CD4-positive, alpha-beta T cell treated with Interleukin-15 for 4 hours (primary cell): ENCODE measurements at regions not wholly inside any gene's neighbourhood (a gene's known extent, or its start where the extent isn't known, plus 50 kb on each side); places are given as distances from the start of the nearest gene placed in this dataset.

Source experiments
- DNase-seq: peaks from one replicate; pipeline ENCODE4 v3.0.0-alpha.2; 2020; ENCODE audit warnings: low spot score

GRCh38 chr1:83725735-83726360, 273.1 kb downstream of the TTLL7 start:
- DNase-seq = no peak

GRCh38 chr1:83718338-83718737, 280.6 kb downstream of the TTLL7 start:
- no peak for DNase-seq

GRCh38 chr1:83717785-83718184, 281.1 kb downstream of the TTLL7 start:
- no peak for DNase-seq

DNA sequence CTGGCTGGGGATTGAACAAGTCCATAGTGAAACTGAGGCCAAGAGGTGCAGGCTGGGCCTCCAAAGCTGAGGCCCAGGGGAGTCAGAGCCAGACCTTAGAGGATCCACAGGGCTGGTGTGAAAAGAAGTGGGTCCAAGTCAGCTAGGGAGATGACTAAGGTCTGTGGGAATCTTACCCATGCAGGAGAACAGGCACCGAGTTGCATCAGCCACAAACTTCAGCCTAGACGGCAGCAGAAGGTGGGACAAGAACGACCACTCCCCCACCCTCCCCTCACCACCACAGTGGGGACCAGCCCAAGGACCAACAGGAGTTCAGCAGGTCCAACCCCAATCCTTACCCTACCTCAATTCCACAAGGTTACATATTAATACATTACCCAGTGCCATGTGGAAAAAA, 282.3 kb downstream of the TTLL7 start:
- DNase-seq = no peak

GRCh38 chr1:83715550-83715949, 283.4 kb downstream of the TTLL7 start:
- no peak for DNase-seq

DNA sequence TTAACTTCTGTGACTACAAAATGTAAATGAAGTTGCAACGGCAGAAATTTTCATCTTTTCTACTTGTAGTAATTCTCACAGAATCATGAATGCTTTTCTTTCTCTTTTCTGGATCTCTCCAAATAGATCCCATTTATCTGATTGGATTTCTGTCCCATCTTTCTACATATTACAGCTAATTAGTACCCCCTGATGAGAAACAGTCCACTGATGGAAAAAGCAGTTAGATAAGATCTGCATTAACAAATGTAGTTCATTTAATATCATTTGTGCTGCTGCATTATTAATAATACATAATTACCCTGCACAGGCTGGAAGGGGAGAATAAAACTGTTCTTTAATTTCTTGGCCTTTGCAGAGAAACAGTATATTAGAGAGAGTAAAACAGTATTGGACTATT, 289.3 kb downstream of the TTLL7 start:
- DNase-seq = no peak

DNA sequence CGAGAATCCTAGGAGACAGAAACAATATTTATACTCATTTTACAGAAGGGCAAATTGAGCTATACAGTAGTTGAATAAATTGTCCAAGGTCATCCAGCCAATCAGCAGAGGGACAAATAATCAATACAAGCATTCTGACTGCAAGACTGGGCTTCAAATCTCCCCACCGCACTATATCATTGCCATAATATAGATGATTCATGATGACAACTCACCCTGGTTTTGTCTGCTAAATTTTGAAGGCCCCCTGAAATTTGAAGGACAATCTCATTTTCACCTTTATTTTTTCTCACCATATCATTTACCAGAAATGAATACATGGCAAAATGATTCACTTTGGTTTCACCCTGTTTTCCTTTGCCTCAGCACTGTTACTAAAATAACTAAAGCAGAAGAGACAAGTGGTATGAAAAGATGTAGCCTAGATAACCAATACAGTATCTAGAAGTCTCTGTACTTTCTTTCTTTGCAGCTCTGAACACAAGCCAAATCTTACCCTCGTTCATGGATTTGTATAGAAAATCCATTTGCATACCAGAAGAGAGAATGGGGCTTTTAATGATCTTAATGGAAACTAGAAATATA, 292.5 kb downstream of the TTLL7 start:
- DNase-seq = no peak

- DNase-seq = no peak
Measured at GRCh38 chr1:83705091-83705490, 293.8 kb downstream of the TTLL7 start.

GRCh38 chr1:83704350-83704749, 294.6 kb downstream of the TTLL7 start:
- no peak for DNase-seq

GRCh38 chr1:83702356-83702755, 296.6 kb downstream of the TTLL7 start:
- DNase-seq = no peak

- DNase-seq = no peak
Measured at GRCh38 chr1:83701355-83701754, 297.6 kb downstream of the TTLL7 start.

GRCh38 chr1:83698644-83699043, 300.3 kb downstream of the TTLL7 start:
- no peak for DNase-seq

GRCh38 chr1:83697961-83698360, 301.0 kb downstream of the TTLL7 start:
- DNase-seq = no peak

DNA sequence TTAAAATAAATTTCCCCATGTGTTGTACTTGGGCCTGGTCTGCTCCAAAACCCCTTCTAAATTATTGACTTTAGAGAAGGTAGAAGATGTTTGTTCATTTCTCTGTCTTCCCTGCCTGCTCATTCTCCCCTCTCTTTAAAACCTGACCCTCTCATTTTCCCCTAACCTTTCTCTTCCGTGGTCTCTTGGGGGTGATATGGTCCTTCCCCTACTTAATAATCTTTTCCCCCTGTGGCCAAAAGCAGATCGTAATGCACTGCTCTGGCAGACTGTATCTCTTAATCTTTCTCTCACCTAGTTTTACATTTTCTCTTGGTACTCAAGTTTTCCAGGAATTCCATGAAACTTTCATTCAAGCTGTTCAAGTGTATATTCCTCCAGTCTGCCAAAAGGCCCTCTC, 301.7 kb downstream of the TTLL7 start:
- DNase-seq = no peak

GRCh38 chr1:83694449-83694848, 304.5 kb downstream of the TTLL7 start:
- no peak for DNase-seq

DNA sequence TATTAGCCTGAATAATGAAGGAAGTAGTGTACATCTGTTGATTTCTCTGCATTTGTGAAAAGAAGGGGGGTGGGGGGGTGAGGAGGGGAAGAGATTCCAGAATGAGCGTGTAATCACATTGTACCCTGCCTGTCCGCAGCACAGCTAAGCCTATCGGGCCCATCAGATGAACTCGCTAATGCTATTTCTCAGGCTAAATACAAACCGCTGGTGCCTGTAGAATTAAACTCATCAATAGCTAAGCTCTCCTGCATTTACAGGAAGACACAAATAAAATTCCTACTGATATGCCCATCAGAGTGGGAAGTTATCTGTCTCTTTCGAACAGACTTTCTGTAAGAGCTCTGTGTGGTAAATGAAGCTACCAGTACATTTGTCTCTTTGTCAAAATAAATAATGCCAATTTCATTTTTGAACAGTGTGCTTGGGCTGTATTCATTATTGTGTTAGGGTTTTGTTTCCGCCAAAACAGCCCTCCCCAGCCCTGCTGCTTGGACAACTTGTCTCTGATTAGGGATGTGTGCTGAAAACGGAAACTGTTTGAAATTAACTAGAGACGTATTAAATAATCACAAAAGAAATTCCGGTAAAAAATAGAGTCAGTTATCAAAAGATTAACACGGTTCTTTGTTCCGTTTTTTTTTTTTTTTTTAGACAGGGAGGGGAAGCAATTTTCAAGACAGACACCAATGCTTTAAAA, 305.4 kb downstream of the TTLL7 start:
- no peak for DNase-seq

GRCh38 chr1:83692524-83693381, 306.2 kb downstream of the TTLL7 start:
- no peak for DNase-seq

- no peak for DNase-seq
Measured at GRCh38 chr1:83691953-83692500, 306.9 kb downstream of the TTLL7 start.

GRCh38 chr1:83689921-83690868, 308.7 kb downstream of the TTLL7 start:
- no peak for DNase-seq

GRCh38 chr1:83682132-83682531, 316.8 kb downstream of the TTLL7 start:
- DNase-seq = no peak

DNA sequence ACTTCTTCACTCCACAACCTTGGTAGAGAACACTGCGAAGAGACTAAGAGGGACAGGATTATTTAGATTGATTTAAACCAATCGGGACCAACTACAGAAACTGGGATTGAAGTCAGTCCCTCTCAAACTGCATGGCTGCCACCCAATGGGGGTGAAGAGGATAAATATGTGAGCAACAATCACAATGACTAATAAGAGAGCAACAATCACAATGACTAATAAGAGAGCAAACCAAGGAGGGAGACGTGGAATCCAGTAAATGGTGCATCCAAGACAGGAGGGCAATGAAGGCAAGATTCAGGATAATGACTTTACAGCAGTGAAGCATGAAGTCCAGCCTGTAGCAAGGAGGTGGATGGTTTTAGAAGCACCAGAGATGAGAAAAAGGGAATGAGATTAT, 322.8 kb downstream of the TTLL7 start:
- DNase-seq = no peak
